GM19468 (cell line): ENCODE measurements at regions not wholly inside any gene's neighbourhood (a gene's known extent, or its start where the extent isn't known, plus 50 kb on each side); places are given as distances from the start of the nearest gene placed in this dataset.
"Not testable (repeated sequence)": the region's sequence is repeated elsewhere in the genome, so short reads cannot be mapped to it uniquely, and the experiment has no call there.

ENCODE experiments used
- ATAC-seq: cut with Tn5 transposase; IDR thresholded peaks from one replicate; pipeline ENCODE4 v1.9.1; 2021; ENCODE audit warnings: mild to moderate bottlenecking, moderate library complexity, moderate number of reproducible peaks; ENCODE audit not compliant: unreplicated experiment; ENCODE audit errors: extremely low read depth

DNA sequence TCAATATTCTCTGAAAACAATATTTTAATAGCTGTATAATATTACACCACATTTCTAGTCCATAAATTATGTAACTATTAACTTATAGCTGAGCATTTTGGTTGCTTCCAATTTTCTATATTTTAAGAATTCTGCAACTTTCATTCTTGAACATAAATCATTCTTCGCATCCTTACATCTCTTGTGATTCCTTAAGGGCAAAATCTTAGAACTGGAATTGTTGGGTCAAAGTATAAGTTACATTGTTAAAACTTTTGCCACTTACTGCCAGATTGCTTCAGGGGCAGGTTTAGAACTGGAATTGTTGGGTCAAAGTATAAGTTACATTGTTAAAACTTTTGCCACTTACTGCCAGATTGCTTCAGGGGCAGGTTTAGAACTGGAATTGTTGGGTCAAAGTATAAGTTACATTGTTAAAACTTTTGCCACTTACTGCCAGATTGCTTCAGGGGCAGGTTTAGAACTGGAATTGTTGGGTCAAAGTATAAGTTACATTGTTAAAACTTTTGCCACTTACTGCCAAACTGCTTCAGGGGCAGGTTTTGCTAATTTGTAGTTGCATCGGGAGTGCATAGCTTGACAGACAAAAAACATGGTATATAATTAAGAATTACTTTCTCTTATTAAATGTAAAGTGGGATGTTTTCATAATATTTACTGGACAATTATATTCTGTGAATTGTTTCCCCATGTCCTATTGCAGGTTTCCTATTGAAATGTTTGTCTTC, 179.9 kb upstream of the OR13F1 start:
- ATAC-seq: not testable (repeated sequence)

DNA sequence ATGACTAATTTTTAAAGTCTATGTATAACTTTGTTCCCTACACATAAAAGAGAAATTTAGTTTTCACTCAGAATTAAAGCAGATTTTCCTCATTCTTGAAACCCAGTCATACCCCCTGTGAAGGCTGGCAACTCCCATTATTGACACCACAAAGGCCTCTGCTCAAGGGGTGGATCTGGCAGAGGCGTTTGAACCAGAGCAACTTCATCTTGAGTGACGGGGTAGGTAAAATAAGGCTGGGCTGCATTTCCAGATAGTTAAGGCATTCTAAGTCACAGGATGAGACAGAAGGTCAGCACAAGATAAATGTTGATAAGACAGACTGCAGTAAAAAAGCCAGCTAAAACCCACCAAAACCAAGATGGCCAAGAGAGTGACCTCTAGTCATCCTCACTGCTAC, 177.2 kb upstream of the OR13F1 start:
- ATAC-seq: no peak

- ATAC-seq: no peak
Measured at GRCh38 chr9:104329245-104329644, 174.8 kb upstream of the OR13F1 start.

DNA sequence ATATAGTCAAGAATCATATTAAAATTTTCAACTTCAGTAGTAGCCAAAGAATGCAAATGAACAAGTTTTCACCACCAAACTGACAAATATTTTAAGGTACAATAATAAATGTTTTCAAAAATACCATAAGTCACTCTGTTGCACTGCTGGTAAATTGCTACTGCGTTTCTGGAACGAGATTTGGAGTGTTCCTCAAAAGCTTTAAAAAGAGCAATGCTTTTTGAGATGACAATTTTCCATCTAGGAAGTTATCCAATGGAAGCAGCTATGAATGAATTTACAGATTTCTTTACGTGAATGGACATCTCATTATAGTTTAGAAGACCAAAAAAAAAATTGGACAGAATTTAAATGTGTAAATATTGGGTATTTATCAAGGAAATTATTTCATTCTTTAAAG, 173.2 kb upstream of the OR13F1 start:
- no peak for ATAC-seq

GRCh38 chr9:104334549-104334948, 169.5 kb upstream of the OR13F1 start:
- no peak for ATAC-seq

DNA sequence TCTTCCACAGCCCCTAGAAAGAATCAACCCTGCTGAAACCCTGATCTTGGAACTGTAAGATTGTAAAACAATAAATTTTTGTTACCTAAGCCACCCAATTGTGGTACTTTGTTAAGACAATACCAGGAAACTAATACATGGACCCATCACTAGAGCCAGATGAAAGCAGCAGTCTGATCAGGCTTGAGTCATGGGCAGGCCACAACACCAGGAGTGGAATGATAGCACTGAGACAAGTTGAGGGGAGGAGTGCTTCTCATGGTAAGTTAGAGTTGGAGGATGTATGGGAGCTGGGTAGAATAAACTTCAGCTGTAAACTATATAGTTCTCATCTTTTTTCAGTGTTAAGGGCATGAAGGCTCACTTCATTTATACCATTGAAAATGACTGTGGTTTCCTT, 164.4 kb upstream of the OR13F1 start:
- no peak for ATAC-seq

DNA sequence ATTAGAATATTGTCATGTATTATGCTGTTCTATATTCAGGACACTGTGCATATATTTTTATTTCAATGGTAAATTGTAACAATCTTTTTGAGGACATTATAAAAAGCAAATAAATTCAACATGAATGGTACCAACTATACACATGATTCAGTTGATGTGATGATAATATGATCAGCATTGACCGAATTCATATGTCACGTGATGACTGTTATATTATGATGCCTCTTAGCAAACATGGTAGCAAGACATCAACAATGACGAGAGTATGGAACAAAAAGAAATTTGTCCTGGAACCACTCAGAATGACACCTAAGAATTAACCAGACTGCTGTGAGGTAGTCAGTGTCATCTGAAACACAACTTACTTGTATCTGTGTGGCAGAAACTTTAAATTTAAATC, 161.5 kb upstream of the OR13F1 start:
- no peak for ATAC-seq

- ATAC-seq: no peak
Measured at GRCh38 chr9:104345061-104345460, 159.0 kb upstream of the OR13F1 start.

DNA sequence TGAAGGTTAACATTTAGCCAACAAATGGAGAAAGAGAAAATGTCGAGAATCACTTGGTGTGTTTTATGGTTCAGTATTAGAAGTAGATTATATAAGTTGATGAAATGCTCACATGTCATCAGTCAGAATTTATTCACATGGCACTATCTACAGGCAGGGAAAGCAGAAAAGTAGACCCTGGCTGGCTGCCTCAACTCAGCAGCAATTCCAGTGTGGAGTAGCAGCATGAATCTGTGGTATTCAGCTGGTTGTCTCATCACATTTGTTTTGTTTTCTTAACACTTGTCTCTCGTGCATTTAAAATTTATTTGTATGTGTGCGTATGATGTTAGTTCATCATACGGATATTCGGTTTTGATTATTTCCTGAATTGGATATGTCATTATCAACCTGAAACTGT, 153.5 kb upstream of the OR13F1 start:
- no peak for ATAC-seq

- ATAC-seq: no peak
Measured at GRCh38 chr9:104351726-104352125, 152.3 kb upstream of the OR13F1 start.

GRCh38 chr9:104361207-104361606, 142.9 kb upstream of the OR13F1 start:
- no peak for ATAC-seq

- ATAC-seq: no peak
Measured at GRCh38 chr9:104362912-104363472, 141.1 kb upstream of the OR13F1 start.

DNA sequence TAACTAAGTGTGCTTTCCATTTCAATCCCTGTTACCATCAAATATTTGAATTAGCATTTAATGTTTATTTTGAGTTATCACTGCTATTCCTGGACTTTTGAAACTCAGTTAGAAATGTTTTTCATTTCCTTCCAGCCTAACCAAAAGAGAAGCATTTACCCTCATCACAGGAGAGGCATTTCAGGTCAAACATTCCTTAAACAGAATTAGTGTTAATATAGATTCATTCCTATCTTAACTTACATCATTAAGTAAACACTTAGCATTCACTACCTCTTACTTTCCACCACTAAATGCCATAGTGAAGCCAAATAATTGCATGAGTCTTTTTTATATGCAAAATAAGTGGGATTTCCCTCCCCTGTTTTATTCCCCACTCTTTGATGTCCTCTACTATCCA, 136.6 kb upstream of the OR13F1 start:
- ATAC-seq: no peak

GRCh38 chr9:104368318-104368717, 135.7 kb upstream of the OR13F1 start:
- not testable (repeated sequence) for ATAC-seq

DNA sequence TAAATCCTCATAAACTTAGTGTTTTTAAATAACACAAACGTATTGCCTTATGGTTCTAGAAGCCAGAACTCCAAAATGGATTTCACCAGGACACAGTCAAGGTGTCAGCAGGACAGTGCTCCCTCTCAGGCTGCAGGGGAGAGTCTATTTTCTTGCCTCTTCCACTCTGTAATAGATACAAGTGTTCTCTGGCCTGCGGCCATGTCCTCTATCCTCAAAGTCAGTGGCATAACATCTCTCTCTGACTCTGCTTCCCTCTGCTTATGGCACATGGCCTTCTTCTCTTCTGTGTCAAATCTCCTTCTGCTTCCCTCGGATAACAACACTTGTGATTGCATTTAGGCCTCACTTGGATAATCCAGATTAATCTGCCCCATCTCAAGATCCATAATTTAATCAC, 129.4 kb upstream of the OR13F1 start:
- no peak for ATAC-seq

DNA sequence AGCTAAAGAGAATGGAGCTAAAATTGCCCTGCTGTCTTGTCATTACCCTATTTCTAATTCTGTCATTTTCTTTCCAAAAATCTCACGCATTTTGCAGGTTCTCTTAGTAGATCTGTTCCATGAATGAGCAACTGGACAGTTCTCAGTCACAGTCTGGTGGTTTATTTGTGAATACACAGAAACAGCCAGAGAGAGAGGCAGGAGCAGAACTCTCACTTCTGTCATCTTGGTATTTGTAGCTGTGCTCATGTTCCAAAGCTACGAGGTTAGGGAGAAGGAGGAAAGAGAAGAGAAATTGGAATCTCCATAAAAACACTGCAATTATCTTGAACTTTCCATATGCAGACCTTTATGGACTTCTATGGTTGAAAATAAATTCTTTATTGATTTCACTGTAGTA, 118.0 kb upstream of the OR13F1 start:
- ATAC-seq: no peak

DNA sequence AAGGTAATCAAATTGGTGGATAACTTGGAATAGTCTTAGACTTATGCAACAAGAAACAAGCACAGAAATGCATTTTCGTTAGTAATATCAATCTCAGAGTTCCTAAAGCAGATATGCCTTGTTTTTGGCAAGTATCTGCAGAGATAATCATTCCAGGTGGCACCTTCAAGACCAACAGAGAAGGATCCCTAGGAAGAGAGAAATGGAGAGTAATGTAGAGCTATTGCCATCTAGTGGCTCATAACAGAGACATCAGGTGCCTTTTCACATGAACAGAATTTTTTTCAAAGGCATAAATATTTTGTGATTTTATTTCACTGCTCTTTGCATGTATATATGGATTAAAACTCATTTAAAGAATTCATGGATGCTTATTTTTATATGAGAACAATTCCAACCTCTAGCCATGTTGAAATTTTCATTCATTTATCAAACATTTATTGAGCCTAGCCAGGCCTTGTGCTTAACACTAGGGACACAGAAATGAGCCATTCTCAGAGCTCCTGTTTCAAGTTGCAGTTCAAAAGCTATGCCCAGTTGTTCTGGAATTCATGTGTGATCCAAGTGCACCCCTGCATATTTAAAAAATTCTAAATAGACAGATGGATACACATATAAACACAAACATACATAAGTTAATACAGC, 117.5 kb upstream of the OR13F1 start:
- ATAC-seq: peak; percentile 48

- no peak for ATAC-seq
Measured at GRCh38 chr9:104388071-104388470, 116.0 kb upstream of the OR13F1 start.

DNA sequence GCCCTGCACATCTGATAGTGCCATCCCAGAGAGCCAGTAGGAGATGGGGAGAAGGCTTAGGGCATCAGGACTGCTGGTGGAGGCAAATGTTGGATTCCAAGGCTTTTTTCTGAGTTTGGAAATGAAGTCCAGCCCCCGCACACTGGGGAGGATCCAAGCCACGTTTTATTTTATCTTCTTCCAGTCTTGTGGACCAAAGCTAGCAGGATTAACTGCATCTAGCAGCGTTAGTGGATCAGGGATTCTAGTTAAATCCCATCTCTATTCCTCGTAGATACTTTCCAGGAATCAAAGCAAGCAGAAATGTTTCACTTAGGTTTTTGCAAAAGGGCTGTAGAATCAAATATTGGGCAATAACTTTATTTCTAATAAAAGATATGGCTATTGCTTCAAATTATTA, 114.7 kb upstream of the OR13F1 start:
- no peak for ATAC-seq

GRCh38 chr9:104394901-104395300, 109.2 kb upstream of the OR13F1 start:
- ATAC-seq: not testable (repeated sequence)

DNA sequence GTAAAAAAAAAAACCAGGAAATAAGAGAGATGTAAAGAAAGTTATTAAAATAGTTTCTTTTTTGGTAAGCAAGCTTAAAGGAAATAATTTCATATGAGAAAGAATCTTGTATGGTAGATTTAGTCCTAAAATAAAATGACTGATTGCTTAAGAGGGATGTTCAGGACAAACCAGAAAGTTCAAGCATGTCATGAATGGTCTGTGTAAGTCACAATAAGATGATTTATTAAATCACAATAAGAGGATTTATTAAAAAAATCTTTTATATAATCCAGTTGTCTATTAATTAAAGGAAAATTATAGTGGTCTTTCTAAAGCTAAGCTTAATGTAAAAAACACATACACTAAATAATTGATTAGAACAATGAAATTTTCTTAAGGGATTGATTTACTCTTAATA, 91.8 kb upstream of the OR13F1 start:
- no peak for ATAC-seq

GRCh38 chr9:104416470-104416869, 87.6 kb upstream of the OR13F1 start:
- ATAC-seq: no peak
